ENCODE measurements at regions not wholly inside any gene's neighbourhood (a gene's known extent, or its start where the extent isn't known, plus 50 kb on each side); places are given as distances from the start of the nearest gene placed in this dataset. TPM values are rescaled to one million over a fixed set of nuclear protein-coding genes. Genes with fewer than 3 reads are reported as not detected.

DNA sequence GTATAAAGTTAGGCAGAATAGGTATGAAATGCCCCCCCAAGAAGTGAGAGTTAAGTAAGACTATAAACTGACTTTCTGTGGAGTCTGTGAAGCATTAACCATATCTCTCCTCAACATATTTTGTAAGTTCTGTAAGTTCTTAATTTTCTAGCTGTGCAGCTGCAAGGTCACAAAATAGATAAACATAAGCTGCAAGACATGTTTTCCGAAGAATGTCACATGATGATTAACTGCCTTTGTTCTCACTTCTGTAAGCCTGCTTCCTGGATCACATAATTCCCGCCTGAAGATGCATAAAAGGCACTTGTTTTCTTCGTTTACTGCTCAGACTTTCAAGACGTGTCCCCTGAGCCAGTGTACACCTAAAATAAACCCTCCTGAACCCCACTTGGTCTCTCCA, 292.9 kb upstream of the AMELY start:
- H3K4me3 ChIP-seq (ENCODE audit: low read depth, low read length) = no peak overlapping the region
- no peaks in the 10 kb centered on the region for H3K9me3 ChIP-seq (ENCODE audit: control insufficient read depth, insufficient read depth, low read length)
- H3K27me3 ChIP-seq (ENCODE audit: control insufficient read depth, insufficient read depth, low read length) = no peaks in the 10 kb centered on the region
- ChIA-PET POLR2A (no interaction called here), CTCF (no interaction called here)
- no peak overlapping the region for H3K27ac ChIP-seq (ENCODE audit: low read depth, low read length)
- TF ChIP-seq, protein P1, sequence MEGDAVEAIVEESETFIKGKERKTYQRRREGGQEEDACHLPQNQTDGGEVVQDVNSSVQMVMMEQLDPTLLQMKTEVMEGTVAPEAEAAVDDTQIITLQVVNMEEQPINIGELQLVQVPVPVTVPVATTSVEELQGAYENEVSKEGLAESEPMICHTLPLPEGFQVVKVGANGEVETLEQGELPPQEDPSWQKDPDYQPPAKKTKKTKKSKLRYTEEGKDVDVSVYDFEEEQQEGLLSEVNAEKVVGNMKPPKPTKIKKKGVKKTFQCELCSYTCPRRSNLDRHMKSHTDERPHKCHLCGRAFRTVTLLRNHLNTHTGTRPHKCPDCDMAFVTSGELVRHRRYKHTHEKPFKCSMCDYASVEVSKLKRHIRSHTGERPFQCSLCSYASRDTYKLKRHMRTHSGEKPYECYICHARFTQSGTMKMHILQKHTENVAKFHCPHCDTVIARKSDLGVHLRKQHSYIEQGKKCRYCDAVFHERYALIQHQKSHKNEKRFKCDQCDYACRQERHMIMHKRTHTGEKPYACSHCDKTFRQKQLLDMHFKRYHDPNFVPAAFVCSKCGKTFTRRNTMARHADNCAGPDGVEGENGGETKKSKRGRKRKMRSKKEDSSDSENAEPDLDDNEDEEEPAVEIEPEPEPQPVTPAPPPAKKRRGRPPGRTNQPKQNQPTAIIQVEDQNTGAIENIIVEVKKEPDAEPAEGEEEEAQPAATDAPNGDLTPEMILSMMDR (IDR thresholded peaks at IDR 0.05; ENCODE audit: low read depth, low read length) = no peak
- no peak for DNase-seq (ENCODE audit: low read depth, low spot score)

DNA sequence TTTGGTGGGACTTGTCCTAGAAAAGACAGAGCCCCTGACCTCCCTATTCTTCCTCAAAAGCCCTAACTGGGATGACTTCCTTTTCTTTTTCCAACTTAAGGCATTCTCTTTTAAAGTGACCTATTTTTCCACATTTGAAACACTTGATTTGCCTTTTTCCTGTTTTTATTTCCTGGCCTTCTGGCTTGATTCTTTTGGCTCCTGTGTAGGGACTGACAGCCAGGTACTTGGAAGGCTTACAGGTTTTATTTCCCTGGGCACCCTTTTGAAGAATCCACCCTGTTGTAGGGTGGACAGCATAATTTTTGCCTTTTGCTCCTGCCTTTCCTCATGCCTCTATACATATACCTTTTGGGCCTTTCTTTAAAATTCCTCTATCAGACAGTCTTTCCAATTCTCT, 271.0 kb upstream of the AMELY start:
- Histone ChIP-seq H3K9me3 (ENCODE audit: control insufficient read depth, insufficient read depth, low read length) (no peaks in the 10 kb centered on the region), H3K27me3 (ENCODE audit: control insufficient read depth, insufficient read depth, low read length) (no peaks in the 10 kb centered on the region), H3K27ac (ENCODE audit: low read depth, low read length) (no peak overlapping the region), H3K4me3 (ENCODE audit: low read depth, low read length) (no peak overlapping the region)
- ChIA-PET POLR2A (no interaction called here), CTCF (no interaction called here)
- no peak for DNase-seq (ENCODE audit: low read depth, low spot score)
- TF ChIP-seq, protein P1 (IDR thresholded peaks at IDR 0.05; ENCODE audit: low read depth, low read length) = no peak

GRCh38 chrY:7177631-7178030, 266.1 kb upstream of the AMELY start:
- H3K9me3 ChIP-seq (ENCODE audit: control insufficient read depth, insufficient read depth, low read length) = no peaks in the 10 kb centered on the region
- ChIA-PET POLR2A (no interaction called here), CTCF (no interaction called here)
- H3K4me3 ChIP-seq (ENCODE audit: low read depth, low read length) = no peak overlapping the region
- TF ChIP-seq, protein P1 (IDR thresholded peaks at IDR 0.05; ENCODE audit: low read depth, low read length) = no peak
- H3K27me3 ChIP-seq (ENCODE audit: control insufficient read depth, insufficient read depth, low read length) = peaks cover 2% of the 10 kb centered on the region
- no peak overlapping the region for H3K27ac ChIP-seq (ENCODE audit: low read depth, low read length)
- peak; percentile 1 for DNase-seq (ENCODE audit: low read depth, low spot score)

DNA sequence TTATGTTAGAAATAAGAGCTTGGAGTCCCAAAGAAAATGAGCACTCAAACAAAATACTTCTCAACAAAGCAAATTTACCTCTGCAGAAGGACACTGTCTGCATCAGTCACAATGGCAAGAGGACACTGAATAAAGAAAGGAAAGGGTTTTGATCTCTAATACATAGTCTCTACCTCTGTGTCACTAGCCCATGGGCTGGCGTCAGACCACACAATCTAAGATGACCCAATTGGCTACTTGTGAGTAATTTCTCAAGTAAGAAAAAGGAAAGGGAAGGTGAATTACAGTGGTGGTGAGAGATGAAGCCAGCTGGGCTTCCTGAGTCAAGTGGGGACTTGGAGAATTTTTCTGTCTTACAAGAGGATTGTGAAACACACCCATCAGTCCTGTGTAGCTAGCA, 257.9 kb upstream of the AMELY start:
- ChIA-PET POLR2A (no interaction called here), CTCF (no interaction called here)
- Histone ChIP-seq H3K9me3 (ENCODE audit: control insufficient read depth, insufficient read depth, low read length) (no peaks in the 10 kb centered on the region), H3K27me3 (ENCODE audit: control insufficient read depth, insufficient read depth, low read length) (peaks cover 2% of the 10 kb centered on the region), H3K4me3 (ENCODE audit: low read depth, low read length) (no peak overlapping the region), H3K27ac (ENCODE audit: low read depth, low read length) (no peak overlapping the region)
- TF ChIP-seq, protein P1 (IDR thresholded peaks at IDR 0.05; ENCODE audit: low read depth, low read length) = no peak
- DNase-seq (ENCODE audit: low read depth, low spot score) = no peak

DNA sequence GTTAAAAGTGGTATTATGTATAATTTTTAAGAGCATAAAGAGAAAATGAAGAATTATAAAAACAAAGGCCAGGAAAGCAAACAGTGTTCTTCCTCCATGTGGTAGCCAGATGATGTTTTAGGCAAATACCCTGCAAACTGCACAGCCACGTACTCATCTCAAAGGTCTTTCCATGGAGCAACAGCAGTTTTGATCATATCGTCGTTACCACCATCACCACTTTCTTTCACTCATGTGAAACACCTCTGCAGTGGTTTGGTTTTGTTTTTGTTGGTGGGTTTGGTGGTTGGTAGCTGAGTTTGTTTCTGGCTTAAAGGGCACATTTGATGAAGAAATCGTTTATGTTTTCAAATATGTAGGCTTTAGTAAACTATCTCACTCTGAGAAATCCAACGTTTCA, 229.9 kb upstream of the AMELY start:
- H3K4me3 ChIP-seq (ENCODE audit: low read depth, low read length) = no peak overlapping the region
- H3K27ac ChIP-seq (ENCODE audit: low read depth, low read length) = no peak overlapping the region
- TF ChIP-seq, protein P1 (IDR thresholded peaks at IDR 0.05; ENCODE audit: low read depth, low read length) = no peak
- POLR2A ChIA-PET = no interaction called here
- CTCF ChIA-PET = no interaction called here
- H3K9me3 ChIP-seq (ENCODE audit: control insufficient read depth, insufficient read depth, low read length) = no peaks in the 10 kb centered on the region
- no peaks in the 10 kb centered on the region for H3K27me3 ChIP-seq (ENCODE audit: control insufficient read depth, insufficient read depth, low read length)
- no peak for DNase-seq (ENCODE audit: low read depth, low spot score)

Small RNA genes lying in the stretch of these regions (small RNA-seq; reads per million reads assigned to genes)
- gene RF00019 (ENCODE audit: insufficient read length, low read depth) (not detected), gene RN7SKP282 (ENCODE audit: insufficient read length, low read depth) (not detected), gene RNU6-521P (ENCODE audit: insufficient read length, low read depth) (not detected)
